Testis (tissue), 2 donors: ENCODE measurements at regions not wholly inside any gene's neighbourhood (a gene's known extent, or its start where the extent isn't known, plus 50 kb on each side); places are given as distances from the start of the nearest gene placed in this dataset.

ENCODE experiments used
- DNase-seq: peaks from one replicate; pipeline ENCODE4 v3.0.0-alpha.2; 2019
- H3K27ac ChIP-seq, 2 donors: fragments of 200-600 bp; sonication (generic); one replicate each; pipeline ENCODE4 v1.5.1; 2019
- H3K27me3 ChIP-seq: fragments of 200-600 bp; sonication (generic); one replicate; pipeline ENCODE4 v1.5.1; 2019
- H3K36me3 ChIP-seq: fragments of 200-600 bp; sonication (generic); one replicate; pipeline ENCODE4 v1.5.1; 2017; ENCODE audit warnings: low read depth; ENCODE audit errors: missing control alignments
- H3K4me1 ChIP-seq: fragments of 200-600 bp; sonication (generic); one replicate; pipeline ENCODE4 v1.5.1; 2019
- H3K4me3 ChIP-seq, 2 donors: fragments of 200-600 bp; sonication (generic); one replicate each; pipeline ENCODE4 v1.5.1; 2017 to 2019
- H3K9me3 ChIP-seq: fragments of 200-600 bp; sonication (generic); one replicate; pipeline ENCODE4 v1.5.1; 2017
- POLR2A ChIP-seq: fragments of 450-650 bp; IDR thresholded peaks from one replicate; pipeline ENCODE4 v1.6.1; 2017; ENCODE audit warnings: antibody characterized with exemption, mild to moderate bottlenecking, moderate library complexity
- WGBS, 2 donors: methylation state at CpG; one replicate each; pipeline ENCODE4 v1.1.5; 2018; 5-methylcytosine and 5-hydroxymethylcytosine counted together
- intact Hi-C: fragments of 100-400 bp; cut with DNase I; formaldehyde crosslinking; loops from one replicate; pipeline ENCODE4 v1.15.1; 2023; ENCODE audit warnings: low total_unique reads
- TF ChIP-seq, protein P1 (sequence below), 3 experiments: fragments of 450-650 bp in 2 of 3; fragments of 200-600 bp in 1 of 3; sonication (generic) in 1 of 3; IDR thresholded peaks; one replicate each; pipeline ENCODE4 v1.5.1; 2016 to 2019; ENCODE audit warnings: antibody characterized with exemption in 3 of 3, mild to moderate bottlenecking in 2 of 3, moderate library complexity in 1 of 3

DNA sequence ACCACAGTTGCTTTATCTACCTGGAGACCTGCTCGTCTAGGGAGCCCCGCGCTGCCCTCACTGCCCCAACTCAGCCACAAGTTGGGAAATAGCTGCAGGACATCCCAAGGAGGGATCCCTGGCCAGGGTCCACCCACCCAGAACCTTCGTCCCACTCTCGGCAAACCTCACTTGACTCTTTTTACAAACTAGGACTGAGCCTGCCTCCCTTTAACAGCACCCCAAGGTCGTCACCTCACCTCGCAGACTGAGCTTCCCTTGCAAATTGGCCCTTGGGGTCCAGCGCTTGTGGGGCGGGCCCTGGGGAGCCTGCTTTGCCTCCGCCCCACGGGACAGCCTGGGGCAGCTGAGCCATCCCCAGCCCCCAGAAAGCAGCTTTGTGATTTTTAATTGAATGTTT, 1505.8 kb downstream of the TBC1D22A start:
- intact Hi-C loops: no loop called here
- no peak for DNase-seq
- Histone ChIP-seq H3K4me3 (no peak overlapping the region), H3K4me1 (no peaks in the 10 kb centered on the region), H3K27ac (no peak overlapping the region), H3K27me3 (no peaks in the 10 kb centered on the region), H3K9me3 (no peaks in the 10 kb centered on the region), H3K36me3 (no peaks in the 10 kb centered on the region)
- TF ChIP-seq POLR2A: no peak
- TF ChIP-seq, protein P1, sequence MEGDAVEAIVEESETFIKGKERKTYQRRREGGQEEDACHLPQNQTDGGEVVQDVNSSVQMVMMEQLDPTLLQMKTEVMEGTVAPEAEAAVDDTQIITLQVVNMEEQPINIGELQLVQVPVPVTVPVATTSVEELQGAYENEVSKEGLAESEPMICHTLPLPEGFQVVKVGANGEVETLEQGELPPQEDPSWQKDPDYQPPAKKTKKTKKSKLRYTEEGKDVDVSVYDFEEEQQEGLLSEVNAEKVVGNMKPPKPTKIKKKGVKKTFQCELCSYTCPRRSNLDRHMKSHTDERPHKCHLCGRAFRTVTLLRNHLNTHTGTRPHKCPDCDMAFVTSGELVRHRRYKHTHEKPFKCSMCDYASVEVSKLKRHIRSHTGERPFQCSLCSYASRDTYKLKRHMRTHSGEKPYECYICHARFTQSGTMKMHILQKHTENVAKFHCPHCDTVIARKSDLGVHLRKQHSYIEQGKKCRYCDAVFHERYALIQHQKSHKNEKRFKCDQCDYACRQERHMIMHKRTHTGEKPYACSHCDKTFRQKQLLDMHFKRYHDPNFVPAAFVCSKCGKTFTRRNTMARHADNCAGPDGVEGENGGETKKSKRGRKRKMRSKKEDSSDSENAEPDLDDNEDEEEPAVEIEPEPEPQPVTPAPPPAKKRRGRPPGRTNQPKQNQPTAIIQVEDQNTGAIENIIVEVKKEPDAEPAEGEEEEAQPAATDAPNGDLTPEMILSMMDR (IDR thresholded peaks at IDR 0.05): no peak
- WGBS, 2 donors: 80 to 93% methylated on average over 11 of the region's 11 CpGs

DNA sequence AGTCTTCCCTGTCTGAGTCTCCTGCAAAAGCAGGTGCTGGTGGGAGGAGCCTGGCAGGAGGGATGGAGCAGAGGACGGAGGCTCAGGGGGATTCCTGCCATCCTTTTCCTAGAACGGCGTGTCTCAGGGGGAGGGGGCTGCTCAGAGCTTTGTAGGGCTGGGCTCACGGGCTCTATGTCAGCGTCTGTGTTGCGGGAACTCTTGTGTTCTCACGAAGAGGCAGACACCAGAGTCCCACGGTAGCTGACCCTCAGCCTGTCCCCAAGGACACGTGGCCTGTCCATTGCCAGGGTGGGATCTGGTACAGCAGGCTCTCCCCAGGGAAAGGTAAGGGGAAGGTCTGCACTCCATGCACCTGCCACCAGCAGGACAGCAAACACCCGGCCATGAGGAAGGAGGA, 1505.2 kb downstream of the TBC1D22A start:
- TF ChIP-seq POLR2A: no peak
- TF ChIP-seq, protein P1 (IDR thresholded peaks at IDR 0.05): no peak
- 63 to 66% methylated on average over 9 to 10 of the region's 10 CpGs for WGBS, 2 donors
- no peak for DNase-seq
- no peaks in the 10 kb centered on the region for H3K27me3 ChIP-seq
- intact Hi-C loops: no loop called here
- no peaks in the 10 kb centered on the region for H3K9me3 ChIP-seq
- H3K36me3 ChIP-seq: no peaks in the 10 kb centered on the region
- H3K4me3 ChIP-seq: no peak overlapping the region
- no peaks in the 10 kb centered on the region for H3K4me1 ChIP-seq
- no peak overlapping the region for H3K27ac ChIP-seq

DNA sequence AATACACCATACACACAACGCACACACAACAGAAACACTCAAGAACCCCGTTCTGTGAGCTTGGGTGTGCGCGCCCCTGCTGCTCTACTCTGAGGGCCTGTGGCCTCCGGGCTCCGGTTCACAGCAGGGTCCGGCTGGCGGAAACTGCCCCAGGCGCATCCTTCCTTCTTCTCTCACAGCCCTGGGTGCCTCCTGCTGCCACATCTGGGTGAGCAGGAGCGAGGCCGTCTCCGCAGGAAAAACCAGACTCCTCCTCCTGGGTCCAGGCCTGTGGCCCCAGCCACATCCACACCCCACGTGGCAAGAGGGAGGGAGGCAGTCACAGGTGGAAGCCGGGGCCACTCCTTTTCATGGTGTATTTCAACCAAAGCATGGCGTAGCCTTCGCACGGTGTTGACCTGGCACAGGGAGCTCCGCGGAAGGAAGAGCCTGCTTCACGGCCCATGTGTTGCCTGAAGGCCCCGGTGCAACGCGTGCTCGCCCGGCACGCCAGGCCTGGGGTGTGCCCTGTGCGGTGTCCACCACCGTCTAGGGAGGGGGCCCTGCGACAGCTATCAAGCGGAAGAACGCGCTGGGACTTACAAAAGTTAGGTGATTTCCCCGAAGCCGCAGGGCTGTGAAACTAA, 1502.7 kb downstream of the TBC1D22A start:
- TF ChIP-seq, protein P1 (IDR thresholded peaks at IDR 0.05): no peak
- Histone ChIP-seq H3K27me3 (no peaks in the 10 kb centered on the region), H3K27ac (no peak overlapping the region)

DNA sequence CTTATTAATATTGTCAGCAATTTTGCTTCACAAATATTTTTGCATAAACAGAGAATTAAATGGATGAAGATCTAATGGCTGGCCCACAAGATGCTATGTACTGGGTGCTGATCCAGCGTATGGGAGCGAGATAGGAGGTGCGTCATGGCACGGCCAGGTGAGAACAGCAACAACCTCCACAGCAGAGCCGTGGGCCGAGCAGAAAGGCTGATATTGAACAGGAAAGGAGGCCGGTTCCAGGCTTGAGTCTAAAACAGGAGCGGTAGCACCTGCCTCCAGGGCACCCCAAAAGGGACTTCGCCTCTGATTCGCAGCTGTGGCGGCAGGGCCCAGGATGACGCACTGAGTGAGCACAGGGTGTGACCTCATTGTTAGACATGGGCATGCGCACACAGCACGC, 1502.1 kb downstream of the TBC1D22A start:
- WGBS, 2 donors: 77 to 86% methylated on average over 13 to 14 of the region's 14 CpGs
- H3K27ac ChIP-seq: no peak overlapping the region
- H3K4me3 ChIP-seq: no peak overlapping the region
- intact Hi-C loops: no loop called here
- no peak for DNase-seq
- H3K9me3 ChIP-seq: no peaks in the 10 kb centered on the region
- no peaks in the 10 kb centered on the region for H3K27me3 ChIP-seq
- H3K36me3 ChIP-seq: no peaks in the 10 kb centered on the region
- TF ChIP-seq, protein P1 (IDR thresholded peaks at IDR 0.05): no peak
- TF ChIP-seq POLR2A: no peak
- H3K4me1 ChIP-seq: no peaks in the 10 kb centered on the region

More for the DNA sequence above, 1502.7 kb downstream of the TBC1D22A start:
- Histone ChIP-seq H3K4me1 (no peaks in the 10 kb centered on the region), H3K36me3 (no peaks in the 10 kb centered on the region), H3K4me3 (no peak overlapping the region), H3K9me3 (no peaks in the 10 kb centered on the region)
- no peak for DNase-seq
- WGBS, 2 donors: 71 to 77% methylated on average over 11 to 28 of the region's 34 CpGs
- intact Hi-C loops: no loop called here

DNA sequence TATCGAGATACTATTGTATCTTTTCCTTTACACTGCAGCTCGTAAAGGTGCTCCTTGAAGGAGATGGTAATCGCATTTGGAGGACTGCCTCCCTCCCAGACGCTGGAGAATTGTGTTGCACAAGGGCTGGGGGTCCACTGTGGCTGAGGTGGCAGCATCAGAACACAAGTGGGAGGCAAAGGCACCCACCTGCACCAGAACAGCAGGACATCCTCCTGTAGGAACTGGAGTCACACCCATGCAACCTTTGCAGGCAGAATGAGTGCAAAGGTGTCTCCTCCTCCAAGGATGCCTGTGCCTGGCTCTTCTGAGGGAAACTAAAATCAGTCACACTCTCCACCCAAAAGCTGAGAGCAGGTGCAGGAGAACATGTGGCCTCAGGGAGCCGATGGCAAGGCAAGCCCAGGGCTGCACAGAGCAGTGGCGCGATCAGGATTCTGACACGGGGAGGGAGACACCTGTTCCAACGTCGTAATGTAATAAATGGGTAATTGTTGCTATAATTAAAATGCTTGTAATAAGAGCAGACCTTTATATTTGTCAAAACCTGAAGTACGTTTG, 1501.4 kb downstream of the TBC1D22A start:
- no peak for TF ChIP-seq POLR2A
- TF ChIP-seq, protein P1 (IDR thresholded peaks at IDR 0.05): no peak
- no peak for DNase-seq
- Histone ChIP-seq H3K27ac (no peak overlapping the region), H3K4me3 (no peak overlapping the region), H3K4me1 (no peaks in the 10 kb centered on the region), H3K27me3 (no peaks in the 10 kb centered on the region), H3K36me3 (no peaks in the 10 kb centered on the region), H3K9me3 (no peaks in the 10 kb centered on the region)
- 80 to 84% methylated on average over 11 of the region's 11 CpGs for WGBS, 2 donors
- intact Hi-C loops: no loop called here
